Nucleus accumbens (tissue), 56 donors: ENCODE measurements at regions not wholly inside any gene's neighbourhood (a gene's known extent, or its start where the extent isn't known, plus 50 kb on each side); places are given as distances from the start of the nearest gene placed in this dataset.
"Not testable (repeated sequence)": the region's sequence is repeated elsewhere in the genome, so short reads cannot be mapped to it uniquely, and the experiment has no call there.

Source experiments
- DNase-seq, 56 donors: peaks; one replicate each; lab custom pipeline; 2025; lab: John Stamatoyannopoulos, UW

DNA sequence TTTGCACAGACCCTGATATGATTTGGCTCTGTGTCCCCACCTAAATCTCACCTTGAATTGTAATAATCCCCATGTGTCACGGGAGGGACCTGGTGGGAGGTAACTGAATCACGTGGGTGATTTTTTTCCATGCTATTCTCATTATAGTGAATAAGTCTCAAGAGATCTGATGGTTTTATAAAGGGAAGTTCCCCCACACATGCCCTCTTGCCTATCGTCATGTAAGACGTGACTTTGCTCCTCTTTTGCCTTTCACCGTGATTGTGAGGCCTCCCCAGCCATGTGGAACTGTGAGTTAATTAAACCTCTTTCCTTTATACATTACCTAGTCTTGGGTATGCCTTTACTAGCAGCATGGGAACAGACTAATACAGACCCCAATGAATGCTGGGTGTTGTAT is 347.4 kb downstream of the TUSC7 start:
- DNase-seq: not testable (repeated sequence)

DNA sequence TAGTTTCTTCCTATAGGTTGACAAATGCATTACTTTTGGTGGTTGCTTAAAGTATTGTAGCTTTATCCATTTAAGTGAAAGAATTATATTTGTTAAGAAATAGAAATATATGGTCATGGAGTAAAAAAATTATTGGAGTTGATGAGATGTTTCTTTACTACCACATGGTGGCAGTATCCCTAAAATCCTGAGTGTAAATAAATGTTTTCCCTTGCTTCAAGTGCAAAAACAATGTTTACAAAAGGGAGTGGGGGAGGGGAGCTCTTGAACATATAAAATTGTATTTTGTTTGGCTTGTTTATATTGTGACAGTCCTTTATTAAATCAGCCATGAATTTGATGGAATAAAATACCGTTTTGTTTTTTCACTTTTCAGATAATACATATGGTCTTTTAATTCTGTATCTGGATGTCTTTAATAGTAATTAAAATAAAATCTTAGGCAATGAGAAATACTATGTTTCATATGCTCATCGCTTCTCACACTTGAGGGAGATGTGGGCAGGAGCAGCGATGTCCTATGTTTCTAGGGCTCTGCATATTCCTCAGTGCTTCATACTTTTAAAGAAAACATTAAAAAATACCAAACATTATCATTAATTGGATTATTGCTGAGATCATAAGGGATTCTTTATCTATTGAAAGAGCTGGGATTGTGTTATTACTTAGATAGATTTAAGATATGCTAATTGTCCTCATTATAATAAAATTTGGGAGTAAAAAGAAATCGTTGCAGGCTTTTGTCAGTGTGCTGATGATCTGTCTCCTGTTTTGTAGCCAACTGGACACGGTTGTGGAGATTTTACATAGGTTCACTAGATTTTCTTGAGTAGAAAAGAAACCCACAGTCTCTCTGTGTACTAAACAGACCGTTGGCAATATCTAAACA is 349.7 kb downstream of the TUSC7 start:
- no peak for DNase-seq

DNA sequence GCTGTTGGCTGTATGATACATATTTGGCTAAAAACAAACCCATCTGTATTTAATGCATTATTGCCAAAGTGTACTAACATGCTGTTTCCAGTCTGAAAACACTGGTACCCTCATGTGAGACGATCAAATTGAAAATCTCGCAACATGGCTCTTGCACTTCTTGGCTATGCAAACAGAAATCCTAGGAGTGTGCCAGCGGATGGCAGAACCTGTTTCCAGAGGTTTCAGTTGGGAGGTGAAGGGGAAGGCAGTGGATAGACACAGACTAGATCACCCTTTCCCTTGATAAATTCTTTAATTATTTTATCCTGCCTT is 350.3 kb downstream of the TUSC7 start:
- DNase-seq: no peak

DNA sequence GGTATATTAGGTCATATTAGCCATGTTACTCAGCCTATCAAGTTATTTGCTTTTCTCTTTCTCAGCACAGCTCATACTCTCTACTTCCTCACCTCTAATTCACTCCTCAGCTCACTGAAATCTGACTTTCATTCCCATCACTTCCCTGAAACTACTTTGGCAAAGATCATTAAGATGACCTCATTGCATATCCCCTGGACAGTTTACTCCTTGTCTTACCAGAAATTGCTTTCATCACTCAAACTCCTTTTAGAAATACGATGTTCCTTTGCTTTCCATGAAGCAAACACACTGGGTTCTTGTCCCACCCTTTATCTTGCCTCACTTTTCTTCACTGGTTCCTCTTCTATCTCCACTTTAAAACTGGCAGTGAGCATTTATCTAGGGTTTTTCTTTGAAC is 354.4 kb downstream of the TUSC7 start:
- peak in 1 of 56 donors; percentile 18 for DNase-seq

DNA sequence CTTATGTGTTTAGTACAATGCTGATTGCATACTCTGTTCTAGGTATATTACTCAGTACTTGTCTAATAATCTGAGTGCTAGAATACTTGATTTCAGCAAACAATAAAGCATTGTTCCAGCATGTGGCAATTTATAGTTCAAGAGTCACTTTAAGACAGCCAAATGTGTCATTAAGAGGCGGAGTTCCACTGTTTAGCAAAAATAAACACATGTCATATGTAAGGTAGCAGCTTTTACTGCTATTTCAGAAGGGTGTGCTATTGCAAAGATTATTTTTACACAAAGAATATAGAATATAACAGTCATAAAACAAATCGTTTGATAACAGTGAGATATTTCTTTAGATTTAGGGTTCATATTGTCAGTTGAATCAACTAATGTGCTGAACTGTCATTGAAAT is 358.7 kb downstream of the TUSC7 start:
- no peak for DNase-seq

DNA sequence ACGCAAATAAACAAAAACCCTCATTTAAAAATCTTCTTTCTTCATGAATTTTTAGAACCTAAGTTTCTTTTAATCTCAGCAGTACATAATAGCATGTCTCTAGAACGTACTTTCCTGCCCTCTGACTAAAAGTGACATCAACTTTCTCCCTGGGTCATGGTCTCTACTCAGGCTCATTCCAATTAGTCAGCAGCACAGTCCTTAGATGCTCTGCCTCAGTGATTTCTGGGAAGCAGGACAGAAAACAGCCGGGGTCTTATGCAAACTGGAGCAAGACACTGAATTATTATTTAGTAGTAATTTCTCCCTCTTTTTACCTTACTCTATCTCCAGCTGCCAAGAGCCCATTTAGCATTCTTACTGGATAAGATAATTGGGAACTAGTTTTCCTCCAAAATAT is 365.2 kb downstream of the TUSC7 start:
- peak in 22 of 56 donors; percentile 0 to 56 (median 8) for DNase-seq

DNA sequence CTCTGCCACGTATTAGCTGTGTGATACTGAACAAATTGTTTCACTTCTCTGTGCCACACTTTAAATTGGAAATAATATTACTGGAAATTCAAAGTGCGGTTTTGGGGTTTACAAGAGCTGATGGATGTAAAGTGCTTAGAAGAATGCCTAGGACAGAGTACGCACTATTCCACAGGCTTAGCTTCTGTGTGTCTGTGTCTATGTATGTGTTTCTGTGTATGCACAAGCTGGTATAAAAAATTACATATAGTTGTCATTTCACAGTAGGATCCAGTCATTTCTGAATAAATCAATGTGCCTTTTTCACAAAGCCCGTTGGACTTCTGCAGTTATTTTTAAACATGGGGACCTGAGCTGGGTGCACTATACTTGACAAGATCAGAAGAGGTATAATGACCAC is 370.4 kb downstream of the TUSC7 start:
- no peak for DNase-seq

DNA sequence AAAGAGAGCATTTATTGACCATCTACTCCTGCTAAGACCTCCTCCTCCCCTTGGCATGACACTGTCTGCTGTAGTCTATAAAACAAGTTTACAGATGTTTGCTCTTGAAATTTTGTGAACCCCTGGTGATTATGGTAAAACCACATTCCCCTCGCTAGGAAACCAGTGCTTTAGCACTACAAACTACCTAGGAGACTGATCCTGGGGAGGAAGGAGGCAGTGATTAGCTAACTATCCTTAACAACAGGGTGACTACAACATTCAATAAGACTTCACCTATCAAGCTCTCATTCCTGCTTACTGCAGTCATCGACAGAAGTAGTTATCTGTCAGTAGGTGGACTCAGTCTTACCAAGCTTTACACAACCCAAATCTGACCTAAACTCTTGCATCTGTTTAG is 371.3 kb downstream of the TUSC7 start:
- no peak for DNase-seq

DNA sequence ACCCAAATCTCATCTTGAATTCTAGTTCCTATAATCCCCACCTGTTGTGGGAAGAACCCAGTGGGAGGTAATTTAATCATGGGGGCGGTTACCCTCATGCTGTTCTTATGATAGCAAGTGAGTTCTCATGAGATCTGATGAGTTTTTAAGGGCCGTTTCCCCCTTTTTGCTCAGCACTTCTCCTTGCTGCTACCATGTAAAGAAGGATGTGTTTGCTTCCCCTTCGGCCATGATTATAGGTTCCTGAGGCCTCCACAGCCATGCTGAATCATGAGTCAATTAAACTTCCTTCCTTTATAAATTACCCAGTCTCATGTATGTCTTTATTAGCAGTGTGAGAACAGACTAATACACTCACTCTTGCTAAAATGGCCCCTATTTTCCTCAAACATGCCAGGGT is 374.7 kb downstream of the TUSC7 start:
- DNase-seq: no peak

DNA sequence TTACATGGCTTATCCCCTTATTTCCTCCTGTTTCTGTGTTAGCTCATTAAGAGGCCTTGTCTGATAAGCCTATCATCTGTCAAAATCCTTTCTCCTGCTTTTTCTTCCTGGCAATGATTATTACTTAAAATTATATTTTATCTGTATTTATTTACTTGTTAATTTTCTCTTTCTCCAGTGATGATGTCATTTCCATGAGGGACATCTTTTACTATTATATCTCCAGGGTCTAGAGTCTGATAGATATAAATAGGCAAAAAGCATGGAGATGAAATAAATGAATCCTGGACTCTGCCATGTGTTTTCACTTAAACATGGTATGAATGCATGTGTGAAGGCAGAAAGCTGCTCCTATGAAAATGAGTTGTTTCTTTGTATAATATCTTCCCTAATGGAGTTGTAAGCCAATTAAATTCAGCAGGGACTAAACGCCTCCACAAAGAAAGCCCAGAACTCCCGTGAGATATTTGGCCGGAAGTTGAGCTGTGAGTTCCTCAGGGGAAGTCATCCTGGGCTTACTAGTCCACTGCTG is 375.2 kb downstream of the TUSC7 start:
- DNase-seq: no peak

DNA sequence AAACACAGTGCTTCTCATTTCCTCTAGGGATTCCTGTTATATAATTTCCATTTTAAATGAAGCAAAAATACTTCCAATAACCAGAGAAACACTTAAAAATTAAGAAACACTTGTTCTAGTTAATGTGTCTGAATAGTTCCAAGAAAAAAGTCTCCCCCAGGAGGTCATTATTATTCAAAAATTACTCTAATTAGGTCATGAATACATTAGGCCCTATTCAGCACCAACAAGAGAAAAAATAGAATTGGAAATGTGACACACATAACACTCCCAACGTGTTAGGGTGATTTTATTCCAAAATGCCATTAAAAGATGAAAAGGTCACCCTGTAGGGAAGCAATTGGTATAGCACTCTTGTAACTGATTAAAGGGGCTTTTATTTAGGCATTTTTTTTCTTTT is 382.1 kb downstream of the TUSC7 start:
- no peak for DNase-seq

DNA sequence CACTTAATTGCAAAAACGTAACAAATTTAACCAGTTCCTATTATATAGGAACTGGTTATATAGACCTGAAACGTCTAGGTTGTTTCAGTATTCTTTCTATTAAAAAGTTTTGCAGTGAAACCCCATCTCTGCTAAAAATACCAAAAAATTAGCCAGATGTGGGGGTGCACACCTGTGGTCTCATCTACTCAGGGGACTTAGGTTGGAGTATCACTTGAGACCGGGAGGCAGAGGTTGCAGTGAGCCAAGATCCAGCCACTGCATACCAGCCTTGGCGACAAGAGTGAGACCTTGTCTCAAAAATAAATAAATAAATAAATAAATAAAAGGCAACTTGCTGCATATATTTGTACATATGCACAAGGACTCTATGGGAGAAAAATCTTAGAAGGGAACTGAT is 387.0 kb downstream of the TUSC7 start:
- DNase-seq: no peak

DNA sequence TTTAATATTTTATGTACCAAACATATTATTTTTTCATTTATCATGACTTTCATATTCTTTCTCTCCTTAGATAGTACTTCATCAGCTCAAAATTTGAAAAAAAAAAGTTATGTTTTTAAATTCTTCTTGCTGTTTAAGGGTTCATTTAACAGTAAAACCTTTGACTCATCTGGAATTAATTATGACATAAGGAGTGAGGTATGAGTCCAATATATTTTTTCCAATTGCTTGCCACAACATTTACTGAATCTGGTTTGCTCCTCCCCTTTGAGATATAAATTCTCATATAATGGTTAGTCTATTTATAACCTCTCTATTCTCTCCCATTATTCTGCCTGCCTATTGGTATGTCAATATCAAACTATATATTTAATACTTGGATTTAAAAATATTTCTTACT is 387.8 kb downstream of the TUSC7 start:
- DNase-seq: no peak

DNA sequence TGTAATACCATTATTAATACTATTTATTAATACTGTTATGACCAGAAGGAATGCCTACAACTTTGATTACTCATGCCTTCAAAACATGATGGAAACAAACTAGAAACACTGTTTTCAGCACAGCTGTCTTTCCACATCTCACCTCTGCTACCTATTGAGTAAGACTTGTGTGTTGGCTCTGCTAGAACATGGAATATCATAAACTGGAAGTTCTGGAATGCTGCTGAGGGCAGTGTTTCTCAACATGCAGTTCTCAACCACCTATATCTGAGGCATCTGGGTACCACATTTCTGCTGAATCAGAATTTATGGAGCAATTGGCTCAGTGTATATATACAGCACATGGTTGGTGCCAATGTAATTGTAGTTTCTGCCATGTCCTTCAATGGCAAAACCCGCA is 392.1 kb downstream of the TUSC7 start:
- DNase-seq: no peak

DNA sequence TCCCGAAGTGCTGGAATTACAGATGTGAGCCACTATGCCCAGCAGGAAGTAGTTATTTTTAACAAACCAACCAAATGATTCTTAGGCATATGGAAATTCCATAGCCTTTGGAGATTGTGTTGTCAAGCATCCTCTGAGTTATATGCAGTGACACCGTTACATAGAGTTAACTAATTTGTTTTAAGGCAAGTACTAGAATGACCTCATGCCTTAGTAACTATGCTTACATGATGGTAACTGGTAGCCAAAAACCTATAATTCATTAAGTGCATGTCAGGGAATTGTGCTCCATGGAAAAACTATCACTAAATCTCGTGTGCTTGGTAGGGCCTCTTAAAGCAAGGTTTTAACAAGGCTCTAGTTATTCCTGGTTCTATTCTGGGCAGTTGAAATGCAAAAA is 392.8 kb downstream of the TUSC7 start:
- no peak for DNase-seq

DNA sequence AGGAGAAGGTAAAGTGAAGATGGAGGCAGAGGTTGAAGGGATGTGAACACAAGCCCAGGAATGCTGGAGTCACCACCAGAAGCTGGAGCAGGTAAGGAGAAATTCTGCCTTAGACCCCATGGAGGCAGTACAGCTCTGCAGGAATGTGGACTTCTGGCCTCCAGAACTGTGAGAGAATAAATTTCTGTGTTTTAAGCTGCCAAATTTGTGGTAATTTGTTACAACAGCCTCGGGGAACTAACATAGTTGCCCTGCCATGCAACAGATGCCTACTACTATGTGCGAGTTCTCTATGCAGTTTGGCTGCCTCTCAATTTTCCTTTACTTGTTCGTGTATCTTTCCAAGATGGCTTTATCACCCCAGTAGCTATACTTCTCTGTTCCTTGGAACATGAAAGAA is 394.1 kb downstream of the TUSC7 start:
- DNase-seq: no peak

DNA sequence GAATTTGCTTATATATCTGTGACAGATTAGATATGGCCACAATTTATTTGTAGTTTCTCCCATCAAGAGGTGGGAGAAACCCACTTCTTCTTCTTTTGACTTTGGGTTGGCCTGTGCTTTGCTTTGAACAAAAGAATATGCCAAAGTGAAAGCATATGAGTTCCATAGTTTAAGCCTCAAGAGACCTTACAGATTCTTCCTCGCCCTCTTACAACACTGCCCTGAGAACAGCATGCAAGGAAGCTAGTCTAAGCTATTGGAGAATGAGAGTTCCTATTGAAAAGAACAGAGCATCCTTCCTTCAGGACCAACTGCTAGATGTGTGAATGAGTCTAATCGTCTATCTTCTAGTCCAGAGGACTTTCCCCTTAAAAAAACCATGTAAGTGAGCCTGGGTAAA is 394.8 kb downstream of the TUSC7 start:
- DNase-seq: no peak

DNA sequence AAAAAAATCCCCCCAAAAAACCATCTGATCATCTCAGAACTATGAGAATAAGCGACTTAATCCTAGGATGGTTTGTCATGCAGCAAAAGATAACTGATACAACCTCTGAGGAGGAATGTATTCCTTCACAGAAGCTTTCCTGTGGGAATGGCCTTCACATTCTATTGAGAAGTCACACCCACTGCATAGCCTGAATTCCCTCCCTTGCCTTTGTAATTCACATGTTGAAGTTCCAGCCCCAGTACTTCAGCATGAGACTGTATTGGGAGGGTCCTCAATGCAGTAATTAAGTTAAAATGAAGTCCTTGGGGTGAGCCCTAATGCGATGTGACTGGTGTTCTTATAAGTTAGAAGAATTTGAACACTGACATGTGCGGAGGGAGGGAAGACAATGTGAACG is 395.2 kb downstream of the TUSC7 start:
- DNase-seq: no peak

DNA sequence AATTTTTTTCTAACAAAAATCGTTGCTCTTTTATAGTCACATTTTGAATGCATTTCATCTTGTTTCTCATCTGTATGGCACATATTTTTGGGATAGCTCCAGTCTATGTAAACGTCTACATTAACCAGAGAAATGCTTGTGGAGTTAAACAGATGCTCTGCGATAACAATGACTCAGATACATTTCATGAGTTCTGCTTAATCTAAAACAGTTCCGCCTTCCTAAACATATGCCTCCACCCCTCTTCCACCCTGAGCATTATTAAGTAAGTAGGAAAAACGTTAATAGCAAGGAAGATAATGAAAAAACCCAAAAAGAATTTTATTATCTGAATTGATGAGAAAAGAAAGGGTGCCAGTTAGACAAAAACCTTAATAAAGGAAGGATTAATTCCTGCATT is 396.1 kb downstream of the TUSC7 start:
- DNase-seq: no peak

DNA sequence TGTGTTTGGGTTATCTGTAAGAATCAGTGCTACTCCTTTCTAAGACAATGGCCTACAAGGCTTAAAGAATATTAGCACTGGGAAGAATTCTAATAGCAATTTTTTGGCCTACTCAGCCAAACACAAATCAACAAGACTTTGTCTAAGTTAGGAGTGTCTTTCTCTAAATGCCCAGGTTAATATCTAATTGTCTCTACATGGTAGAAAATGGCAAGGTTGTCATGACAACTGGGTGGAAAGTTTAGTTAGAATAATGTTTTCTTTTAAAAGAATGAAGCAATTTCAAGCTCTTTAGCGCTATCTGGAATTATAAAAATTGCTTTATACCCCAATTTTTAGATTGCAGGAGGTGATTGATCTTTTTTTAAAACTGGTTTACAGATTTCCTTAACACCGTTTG is 396.8 kb downstream of the TUSC7 start:
- no peak for DNase-seq

DNA sequence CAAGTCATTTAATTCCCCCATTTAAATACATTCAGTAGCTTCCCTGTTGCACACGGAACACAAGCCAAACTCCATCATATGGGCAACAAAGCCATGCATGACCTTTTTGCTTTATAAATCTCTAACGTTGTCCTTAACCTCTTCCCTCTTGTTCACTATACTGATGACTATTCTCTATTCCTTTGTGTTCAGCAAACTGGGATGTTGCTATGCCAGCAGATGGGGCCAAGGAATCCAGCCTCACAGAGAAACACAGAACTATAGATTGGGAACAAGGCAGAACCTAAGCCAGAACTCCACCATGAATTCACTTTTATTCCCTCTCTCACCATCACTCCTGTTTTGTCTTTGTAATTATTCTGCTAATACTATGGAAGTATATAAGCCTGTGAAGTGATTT is 398.4 kb downstream of the TUSC7 start:
- no peak for DNase-seq

DNA sequence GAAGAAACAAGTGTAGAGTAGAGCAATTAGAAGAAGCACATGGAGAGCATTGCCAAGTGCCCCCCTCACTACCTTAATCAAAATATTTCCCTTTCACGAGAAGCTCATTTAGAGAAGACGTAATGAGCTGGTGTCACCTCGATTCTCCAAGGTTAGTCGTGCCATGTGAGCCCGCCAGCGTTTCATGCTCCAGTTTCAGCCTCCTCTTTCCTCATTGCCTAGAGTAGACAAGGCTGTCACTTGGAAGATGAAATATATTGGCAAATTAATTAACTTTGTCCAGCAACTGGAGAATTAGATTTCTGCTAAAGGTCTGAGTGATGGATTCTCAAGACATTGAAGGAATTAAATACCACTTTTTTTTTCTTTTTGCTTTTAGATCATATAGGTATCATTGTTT is 399.6 kb downstream of the TUSC7 start:
- DNase-seq: no peak
